H1 (cell line): ENCODE measurements at regions not wholly inside any gene's neighbourhood (a gene's known extent, or its start where the extent isn't known, plus 50 kb on each side); places are given as distances from the start of the nearest gene placed in this dataset.

Experiments used
- CTCF ChIA-PET: fragments of 300-600 bp; sonication (Branson Sonifier 250); formaldehyde crosslinking; loops from one replicate; lab custom pipeline; 2021; ENCODE audit not compliant: partially characterized antibody; lab: Charles Lee
- POLR2A ChIA-PET: fragments of 300-600 bp; sonication (Branson Sonifier 250); formaldehyde crosslinking; loops from one replicate; lab custom pipeline; 2021; ENCODE audit warnings: inconsistent platforms; ENCODE audit not compliant: partially characterized antibody; lab: Charles Lee
- DNase-seq, 2 experiments: peaks; one replicate each; pipeline versions ENCODE4 v3.0.0 to v3.0.0-alpha.2; 2010 to 2022; ENCODE audit warnings: low spot score in 2 of 2, low read depth in 1 of 2, mixed read lengths in 1 of 2
- FAIRE-seq: peaks from 2 replicates; lab custom pipeline; 2011; peaks lifted over from hg19 to GRCh38; lab: Jason Lieb, UNC
- H2AFZ ChIP-seq: 2 replicates; pipeline ENCODE4 v1.8.1; 2012; ENCODE audit warnings: low read length, inconsistent platforms
- H2AK5ac ChIP-seq: 2 replicates; pipeline ENCODE4 v1.6.1; 2013; ENCODE audit warnings: low read depth, low read length
- H2BK120ac ChIP-seq: replicated peaks from 2 replicates; pipeline ENCODE3; 2013; ENCODE audit warnings: low read depth, low read length, inconsistent platforms
- H2BK12ac ChIP-seq: 2 replicates; pipeline ENCODE4 v1.6.1; 2013; ENCODE audit warnings: low read depth, low read length
- H2BK15ac ChIP-seq: 2 replicates; pipeline ENCODE4 v1.6.1; 2013; ENCODE audit warnings: low read length
- H2BK20ac ChIP-seq: 2 replicates; pipeline ENCODE4 v1.6.1; 2013; ENCODE audit warnings: low read length
- H2BK5ac ChIP-seq: 2 replicates; pipeline ENCODE4 v1.6.1; 2013; ENCODE audit warnings: low read depth, low read length
- H3K14ac ChIP-seq: 2 replicates; pipeline ENCODE4 v1.6.1; 2013; ENCODE audit warnings: inconsistent platforms; ENCODE audit not compliant: insufficient read length
- H3K18ac ChIP-seq: 2 replicates; pipeline ENCODE4 v1.6.1; 2013; ENCODE audit warnings: low read length; ENCODE audit errors: extremely low read depth
- H3K23ac ChIP-seq: 2 replicates; pipeline ENCODE4 v1.6.1; 2013; ENCODE audit warnings: inconsistent platforms; ENCODE audit not compliant: insufficient read length
- H3K23me2 ChIP-seq: 2 replicates; pipeline ENCODE4 v1.6.1; 2013; ENCODE audit warnings: low read depth, low read length
- H3K27ac ChIP-seq: 2 replicates; pipeline ENCODE4 v1.6.1; 2011; ENCODE audit warnings: low read depth, low read length, inconsistent platforms
- H3K27me3 ChIP-seq, 4 experiments: replicated peaks in 1 of 4; 1 replicate in 1 of 4; 2 replicates in 3 of 4; pipeline versions ENCODE4 v1.6.1 to v1.8.1; 2011 to 2013; ENCODE audit warnings: low read length in 3 of 4, mild to moderate bottlenecking in 3 of 4, inconsistent platforms in 2 of 4, mixed read lengths in 2 of 4, moderate library complexity in 1 of 4; ENCODE audit not compliant: control insufficient read depth in 3 of 4, insufficient read depth in 3 of 4; ENCODE audit errors: extremely low read depth in 1 of 4
- H3K36me3 ChIP-seq, 4 experiments: 2 replicates each; pipeline versions ENCODE4 v1.6.1 to v1.8.1; 2011 to 2013; ENCODE audit warnings: mild to moderate bottlenecking in 4 of 4, low read length in 3 of 4, moderate library complexity in 2 of 4, control low read depth in 1 of 4, inconsistent platforms in 1 of 4; ENCODE audit not compliant: insufficient read depth in 4 of 4, control insufficient read depth in 2 of 4
- H3K4ac ChIP-seq: replicated peaks from 2 replicates; pipeline ENCODE3; 2013; ENCODE audit warnings: low read length, low read depth, mixed read lengths, inconsistent platforms; ENCODE audit not compliant: insufficient read length
- H3K4me1 ChIP-seq, 4 experiments: replicated peaks in 1 of 4; 1 replicate in 1 of 4; 2 replicates in 3 of 4; pipeline versions ENCODE4 v1.6.1 to v1.8.1; 2011 to 2013; ENCODE audit warnings: low read length in 3 of 4, inconsistent platforms in 2 of 4, mixed read lengths in 1 of 4; ENCODE audit not compliant: insufficient read depth in 4 of 4, control insufficient read depth in 3 of 4
- H3K4me2 ChIP-seq, 2 experiments: 2 replicates each; pipeline versions ENCODE4 v1.6.1 to v1.8.1; 2011 to 2013; ENCODE audit warnings: low read depth in 2 of 2, low read length in 2 of 2, control low read depth in 1 of 2, inconsistent platforms in 1 of 2, mild to moderate bottlenecking in 1 of 2; ENCODE audit not compliant: insufficient read depth in 1 of 2
- H3K4me3 ChIP-seq, 4 experiments: fragments of 200-600, 300-600 bp in 1 of 4; sonication (generic), shearing (Covaris generic), sonication (Bioruptor Twin) in 1 of 4; 2 replicates each; pipeline versions ENCODE4 v1.5.1 to v1.8.1; 2011 to 2016; ENCODE audit warnings: low read length in 4 of 4, low read depth in 3 of 4, control low read depth in 2 of 4, inconsistent platforms in 2 of 4, mild to moderate bottlenecking in 2 of 4, mixed read lengths in 1 of 4, moderate library complexity in 1 of 4; ENCODE audit not compliant: insufficient read depth in 2 of 4; ENCODE audit errors: extremely low read depth in 1 of 4
- H3K56ac ChIP-seq: replicated peaks from 2 replicates; pipeline ENCODE3; 2013; ENCODE audit warnings: low read depth, mild to moderate bottlenecking, mixed read lengths, low read length, inconsistent platforms; ENCODE audit not compliant: insufficient read length
- H3K79me1 ChIP-seq: 2 replicates; pipeline ENCODE4 v1.6.1; 2013; ENCODE audit warnings: low read depth, low read length, control low read depth
- H3K79me2 ChIP-seq, 2 experiments: 2 replicates each; pipeline versions ENCODE4 v1.6.1 to v1.8.1; 2012 to 2013; ENCODE audit warnings: low read length in 2 of 2, mild to moderate bottlenecking in 2 of 2, inconsistent platforms in 1 of 2; ENCODE audit not compliant: insufficient read depth in 2 of 2, control insufficient read depth in 1 of 2
- H3K9ac ChIP-seq, 4 experiments: replicated peaks in 1 of 4; 1 replicate in 1 of 4; 2 replicates in 3 of 4; pipeline versions ENCODE4 v1.6.1 to v1.8.1; 2011 to 2013; ENCODE audit warnings: low read depth in 3 of 4, low read length in 3 of 4, control low read depth in 2 of 4, mild to moderate bottlenecking in 2 of 4, moderate library complexity in 2 of 4, inconsistent platforms in 1 of 4; ENCODE audit errors: extremely low read depth in 1 of 4
- H3K9me3 ChIP-seq, 2 experiments: 2 replicates each; pipeline versions ENCODE4 v1.6.1 to v1.8.1; 2012 to 2013; ENCODE audit warnings: mild to moderate bottlenecking in 2 of 2, moderate library complexity in 2 of 2, control low read depth in 1 of 2, inconsistent platforms in 1 of 2, low read depth in 1 of 2, low read length in 1 of 2, mixed read lengths in 1 of 2; ENCODE audit not compliant: insufficient read depth in 2 of 2
- H4K20me1 ChIP-seq, 2 experiments: replicated peaks in 1 of 2; 2 replicates each; pipeline versions ENCODE3 to v1.8.1; 2011 to 2013; ENCODE audit warnings: inconsistent platforms in 2 of 2, low read length in 2 of 2, mild to moderate bottlenecking in 1 of 2; ENCODE audit not compliant: insufficient read depth in 2 of 2, control insufficient read depth in 1 of 2
- H4K5ac ChIP-seq: 2 replicates; pipeline ENCODE4 v1.6.1; 2013; ENCODE audit warnings: low read length, low read depth, mixed read lengths, inconsistent platforms; ENCODE audit not compliant: insufficient read length
- H4K8ac ChIP-seq: 2 replicates; pipeline ENCODE4 v1.8.0; 2013; ENCODE audit warnings: mild to moderate bottlenecking, moderate library complexity, low read length, inconsistent platforms; ENCODE audit not compliant: insufficient read depth; ENCODE audit errors: extremely low read depth
- H4K91ac ChIP-seq: replicated peaks from 2 replicates; pipeline ENCODE3; 2013; ENCODE audit warnings: low read length, mixed read lengths, inconsistent platforms; ENCODE audit not compliant: insufficient read length
- CREB1 ChIP-seq: IDR thresholded peaks from 2 replicates; pipeline ENCODE4 v1.6.1; 2012; ENCODE audit warnings: inconsistent platforms
- EGR1 ChIP-seq: IDR thresholded peaks from 2 replicates; pipeline ENCODE4 v1.6.1; 2011; ENCODE audit warnings: low read depth, low read length, borderline replicate concordance
- JUND ChIP-seq: IDR thresholded peaks from 2 replicates; pipeline ENCODE4 v1.6.1; 2011; ENCODE audit warnings: mild to moderate bottlenecking, improper control_type of control experiment, low read length
- KDM1A ChIP-seq: fragments of 200-600, 300-600 bp; sonication (generic); IDR thresholded peaks from 2 replicates; pipeline ENCODE4 v1.7.1; 2016; ENCODE audit warnings: mild to moderate bottlenecking, low read length, borderline replicate concordance
- KDM5A ChIP-seq: fragments of 200-600 bp; IDR thresholded peaks from 2 replicates; pipeline ENCODE4 v1.7.1; 2012; ENCODE audit warnings: mild to moderate bottlenecking, low read length, inconsistent platforms, mixed read lengths
- NRF1 ChIP-seq: IDR thresholded peaks from 2 replicates; pipeline ENCODE4 v1.6.1; 2011; ENCODE audit warnings: mild to moderate bottlenecking, low read depth, low read length, improper control_type of control experiment
- POLR2AphosphoS5 ChIP-seq: IDR thresholded peaks from 2 replicates; pipeline ENCODE4 v1.6.1; 2011; ENCODE audit warnings: low read depth, low read length
- POU5F1 ChIP-seq: IDR thresholded peaks from 2 replicates; pipeline ENCODE4 v1.6.1; 2011; ENCODE audit warnings: low read depth, mild to moderate bottlenecking, low read length, moderate library complexity
- SIN3A ChIP-seq, 2 experiments: IDR thresholded peaks in 1 of 2; conservative IDR thresholded peaks in 1 of 2; 2 replicates each; pipeline ENCODE4 v1.6.1; 2011 to 2012; ENCODE audit warnings: low read length in 2 of 2, improper control_type of control experiment in 1 of 2, low read depth in 1 of 2, mild to moderate bottlenecking in 1 of 2
- SIX5 ChIP-seq: IDR thresholded peaks from 2 replicates; pipeline ENCODE4 v1.6.1; 2011; ENCODE audit warnings: mild to moderate bottlenecking, low read depth, low read length
- SP1 ChIP-seq: IDR thresholded peaks from 2 replicates; pipeline ENCODE4 v1.6.1; 2011; ENCODE audit warnings: low read depth, low read length
- SUZ12 ChIP-seq: fragments of 200-600 bp; sonication (generic); IDR thresholded peaks from 2 replicates; pipeline ENCODE4 v1.6.1; 2012; ENCODE audit warnings: mild to moderate bottlenecking, inconsistent platforms, low read length, moderate library complexity, mixed read lengths
- TCF12 ChIP-seq: IDR thresholded peaks from 2 replicates; pipeline ENCODE4 v1.6.1; 2011; ENCODE audit warnings: low read depth, mild to moderate bottlenecking, low read length
- YY1 ChIP-seq: IDR thresholded peaks from 2 replicates; pipeline ENCODE4 v1.6.1; 2011; ENCODE audit warnings: low read depth, mild to moderate bottlenecking, low read length
- TF ChIP-seq, protein P1 (sequence below): IDR thresholded peaks from 2 replicates; pipeline ENCODE4 v1.6.1; 2012; ENCODE audit warnings: inconsistent platforms
- TF ChIP-seq, protein P2 (sequence below): IDR thresholded peaks from 2 replicates; pipeline ENCODE4 v1.6.1; 2011; ENCODE audit warnings: low read depth, mild to moderate bottlenecking, low read length; ENCODE audit not compliant: insufficient read depth

DNA sequence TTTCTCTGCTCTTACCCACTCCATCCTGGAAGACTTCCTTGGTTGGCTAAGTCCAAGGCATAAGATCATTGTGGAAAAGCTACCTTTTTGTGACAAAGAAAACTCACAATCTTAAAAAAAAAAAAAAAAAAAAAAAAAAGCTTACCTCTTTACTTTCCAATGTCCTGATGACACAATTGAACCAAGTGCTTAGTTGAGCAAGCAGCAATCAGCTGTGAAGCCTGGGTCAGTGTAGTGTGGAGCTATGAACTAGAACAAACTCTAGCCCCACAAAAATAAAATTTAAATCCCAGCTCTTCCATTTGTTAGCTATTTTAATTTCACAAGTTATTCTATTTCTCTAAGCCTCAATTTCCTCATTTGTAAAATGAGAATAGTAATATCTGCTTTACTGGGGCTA, 647.6 kb downstream of the LMO4 start:
- H3K23ac ChIP-seq = no peak overlapping the region
- H3K4ac ChIP-seq = no peak overlapping the region
- H4K5ac ChIP-seq = no peak overlapping the region
- H2BK15ac ChIP-seq = no peak overlapping the region
- H3K9ac ChIP-seq = no peak overlapping the region
- no peak for DNase-seq
- H3K27ac ChIP-seq = no peak overlapping the region
- no peak for FAIRE-seq
- H3K56ac ChIP-seq = no peak overlapping the region
- peaks cover 0 to 7% (median 3%) of the 10 kb centered on the region in 4 experiments; a peak in 3 of 7 replicates for H3K4me1 ChIP-seq
- H3K27me3 ChIP-seq = no peaks in the 10 kb centered on the region
- H3K14ac ChIP-seq = no peak overlapping the region
- H2AK5ac ChIP-seq = no peak overlapping the region
- H4K20me1 ChIP-seq = no peaks in the 10 kb centered on the region
- H2BK12ac ChIP-seq = no peak overlapping the region
- no peak overlapping the region for H2BK5ac ChIP-seq
- H2BK120ac ChIP-seq = no peak overlapping the region
- POLR2A ChIA-PET = no interaction called here
- no peaks in the 10 kb centered on the region for H3K36me3 ChIP-seq
- no peaks in the 10 kb centered on the region for H3K23me2 ChIP-seq
- CTCF ChIA-PET = interaction anchor here (0.8 to 1.6 kb wide), 3 partner anchors 10 to 34 kb away, joined by 3 read pairs; no protein-coding TSS in a partner anchor
- no peak overlapping the region for H2BK20ac ChIP-seq
- no peak overlapping the region for H2AFZ ChIP-seq
- no peaks in the 10 kb centered on the region for H3K79me2 ChIP-seq
- H3K9me3 ChIP-seq = no peaks in the 10 kb centered on the region
- H4K8ac ChIP-seq = no peak overlapping the region
- no peaks in the 10 kb centered on the region for H3K79me1 ChIP-seq
- H3K4me2 ChIP-seq = no peak overlapping the region
- H3K4me3 ChIP-seq = no peak overlapping the region
- H3K18ac ChIP-seq = no peak overlapping the region
- H4K91ac ChIP-seq = no peak overlapping the region
- TF ChIP-seq POLR2AphosphoS5 (no peak), NRF1 (no peak), SIX5 (no peak), SIN3A (conservative IDR thresholded peaks at IDR 0.05 in 1 of 2, IDR thresholded peaks at IDR 0.05 in 1 of 2; ENCODE audit: low read depth in 1 of 2, low read length in 2 of 2) (no peak), EGR1 (no peak), SP1 (no peak), SUZ12 (no peak), KDM5A (no peak), KDM1A (no peak), YY1 (no peak), TCF12 (no peak), POU5F1 (no peak), JUND (no peak), CREB1 (no peak)
- TF ChIP-seq, protein P1, sequence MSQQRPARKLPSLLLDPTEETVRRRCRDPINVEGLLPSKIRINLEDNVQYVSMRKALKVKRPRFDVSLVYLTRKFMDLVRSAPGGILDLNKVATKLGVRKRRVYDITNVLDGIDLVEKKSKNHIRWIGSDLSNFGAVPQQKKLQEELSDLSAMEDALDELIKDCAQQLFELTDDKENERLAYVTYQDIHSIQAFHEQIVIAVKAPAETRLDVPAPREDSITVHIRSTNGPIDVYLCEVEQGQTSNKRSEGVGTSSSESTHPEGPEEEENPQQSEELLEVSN = no peak
- TF ChIP-seq, protein P2, sequence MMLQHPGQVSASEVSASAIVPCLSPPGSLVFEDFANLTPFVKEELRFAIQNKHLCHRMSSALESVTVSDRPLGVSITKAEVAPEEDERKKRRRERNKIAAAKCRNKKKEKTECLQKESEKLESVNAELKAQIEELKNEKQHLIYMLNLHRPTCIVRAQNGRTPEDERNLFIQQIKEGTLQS = no peak
